ENCODE measurements at regions not wholly inside any gene's neighbourhood (a gene's known extent, or its start where the extent isn't known, plus 50 kb on each side); places are given as distances from the start of the nearest gene placed in this dataset.

GRCh38 chr2:187876554-187876953 lies 322.3 kb upstream of the TFPI start:
- intact Hi-C loops (cut with DNase I) = no loop called here
- H3K4me1 ChIP-seq = no peaks in the 10 kb centered on the region
- H3K9me3 ChIP-seq = no peaks in the 10 kb centered on the region
- no peak for ATAC-seq
- no peak for TF ChIP-seq POLR2A (IDR thresholded peaks at IDR 0.05)
- TF ChIP-seq CTCF (IDR thresholded peaks at IDR 0.05) = no peak
- no peaks in the 10 kb centered on the region for H3K36me3 ChIP-seq
- DNase-seq = no peak
- no peak overlapping the region for H3K27ac ChIP-seq
- H3K4me3 ChIP-seq = no peak overlapping the region
- 77 to 82% (median 81%) methylated on average over 5 of the region's 5 CpGs for WGBS, 4 donors
- H3K27me3 ChIP-seq = no peaks in the 10 kb centered on the region

- H3K36me3 ChIP-seq = no peaks in the 10 kb centered on the region
- no peaks in the 10 kb centered on the region for H3K9me3 ChIP-seq
- ATAC-seq = no peak
- H3K4me3 ChIP-seq = no peak overlapping the region
- H3K27ac ChIP-seq = no peak overlapping the region
- H3K27me3 ChIP-seq = no peaks in the 10 kb centered on the region
- intact Hi-C loops (cut with DNase I) = no loop called here
- no peak for DNase-seq
- no peaks in the 10 kb centered on the region for H3K4me1 ChIP-seq
- TF ChIP-seq CTCF (IDR thresholded peaks at IDR 0.05) (no peak), POLR2A (IDR thresholded peaks at IDR 0.05) (no peak)
Measured at GRCh38 chr2:187877391-187877790, 323.2 kb upstream of the TFPI start.

- Histone ChIP-seq H3K9me3 (no peaks in the 10 kb centered on the region), H3K27ac (no peak overlapping the region), H3K4me1 (no peaks in the 10 kb centered on the region), H3K36me3 (no peaks in the 10 kb centered on the region), H3K27me3 (no peaks in the 10 kb centered on the region), H3K4me3 (no peak overlapping the region)
- intact Hi-C loops (cut with DNase I) = no loop called here
- 87 to 92% (median 90%) methylated on average over 1 of the region's 1 CpG for WGBS, 4 donors
- no peak for TF ChIP-seq POLR2A (IDR thresholded peaks at IDR 0.05)
- no peak for TF ChIP-seq CTCF (IDR thresholded peaks at IDR 0.05)
- no peak for DNase-seq
- ATAC-seq = no peak
Measured at GRCh38 chr2:187878112-187878511, 323.9 kb upstream of the TFPI start.

GRCh38 chr2:187879491-187879890 lies 325.3 kb upstream of the TFPI start:
- Histone ChIP-seq H3K27me3 (no peaks in the 10 kb centered on the region), H3K36me3 (no peaks in the 10 kb centered on the region), H3K9me3 (no peaks in the 10 kb centered on the region), H3K27ac (no peak overlapping the region), H3K4me1 (no peaks in the 10 kb centered on the region), H3K4me3 (no peak overlapping the region)
- WGBS, 4 donors = 66 to 70% (median 69%) methylated on average over 7 of the region's 7 CpGs
- intact Hi-C loops (cut with DNase I) = no loop called here
- DNase-seq (no peak), ATAC-seq (no peak)
- TF ChIP-seq CTCF (IDR thresholded peaks at IDR 0.05) (no peak), POLR2A (IDR thresholded peaks at IDR 0.05) (no peak)

Data from heart left ventricle (tissue), 16 donors.